ENCODE measurements at regions not wholly inside any gene's neighbourhood (a gene's known extent, or its start where the extent isn't known, plus 50 kb on each side); places are given as distances from the start of the nearest gene placed in this dataset.

DNA sequence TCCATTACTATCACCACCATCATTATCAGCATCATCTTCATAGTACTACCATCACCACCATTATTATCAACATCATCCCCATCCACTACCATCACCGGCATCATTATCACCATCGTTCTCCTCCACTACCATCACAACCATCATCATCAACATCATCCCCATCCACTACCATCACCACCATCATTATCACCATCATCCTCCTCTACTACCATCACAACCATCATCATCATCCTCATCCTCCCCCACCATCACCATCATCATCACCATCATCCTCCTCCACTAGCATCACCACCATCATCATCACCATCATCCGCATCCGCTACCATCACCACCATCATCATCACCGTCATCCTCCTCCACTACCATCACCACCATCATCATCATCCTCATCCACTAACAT lies 639.8 kb upstream of the RBFOX1 start:
- Histone ChIP-seq H3F3A (replicated peaks; ENCODE audit: low read depth) (no peaks in the 10 kb centered on the region), H3K4me1 (ENCODE audit: insufficient read depth) (no peaks in the 10 kb centered on the region), H3K4me3 (no peak overlapping the region), H3K79me2 (replicated peaks; ENCODE audit: insufficient read depth) (no peaks in the 10 kb centered on the region), H3K36me3 (ENCODE audit: insufficient read depth) (no peaks in the 10 kb centered on the region), H3K4me2 (no peak overlapping the region), H3K9me2 (ENCODE audit: insufficient read depth) (no peaks in the 10 kb centered on the region), H3K27me3 (ENCODE audit: insufficient read depth) (no peaks in the 10 kb centered on the region), H3K27ac (ENCODE audit: low read depth) (no peak overlapping the region), H4K20me1 (replicated peaks; ENCODE audit: insufficient read depth) (no peaks in the 10 kb centered on the region), H2AFZ (no peak overlapping the region)
- ATAC-seq (no peak), DNase-seq (ENCODE audit: low spot score) (no peak)
- no peak overlapping the region for H3K4me3 Mint-ChIP-seq
- peaks cover 13% of the 10 kb centered on the region for H3K9me3 Mint-ChIP-seq
- no peaks in the 10 kb centered on the region for H3K27me3 Mint-ChIP-seq (ENCODE audit: insufficient read depth, low read depth, poor library complexity)
- H3K36me3 Mint-ChIP-seq (ENCODE audit: low read depth): peaks cover 2% of the 10 kb centered on the region; the same call in 1 of the 3 replicates
- TF ChIP-seq JUNB (IDR thresholded peaks at IDR 0.05; ENCODE audit: unreplicated experiment) (no peak), STAT1 (IDR thresholded peaks at IDR 0.05; ENCODE audit: unreplicated experiment) (no peak), ZNF114 (CRISPR knock-in tag; IDR thresholded peaks at IDR 0.05) (no peak), ZNF331 (CRISPR knock-in tag; IDR thresholded peaks at IDR 0.05; ENCODE audit: low read depth) (no peak)
- no peak overlapping the region for H3K27ac Mint-ChIP-seq
- no peaks in the 10 kb centered on the region for H3K4me1 Mint-ChIP-seq

DNA sequence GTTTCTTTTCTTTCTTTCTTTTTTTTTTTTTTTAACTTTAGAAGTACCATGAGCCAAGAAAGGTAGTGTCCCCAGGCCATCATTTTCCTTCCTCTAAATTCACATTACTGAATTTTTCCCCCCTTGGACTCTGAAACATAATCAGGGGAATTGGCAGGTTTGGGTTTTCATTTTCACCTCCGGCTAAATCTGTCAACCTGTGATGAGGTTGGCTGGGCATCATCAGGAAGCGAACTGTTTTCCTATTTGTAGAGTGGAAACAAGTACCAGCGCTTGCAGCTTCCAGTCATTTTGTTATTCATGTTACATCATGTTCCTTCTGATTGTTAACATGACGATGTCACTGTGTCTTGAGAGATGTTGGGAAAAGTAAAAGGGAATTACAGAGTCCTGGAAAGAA lies 641.9 kb upstream of the RBFOX1 start:
- no peak overlapping the region for H3K4me3 ChIP-seq
- TF ChIP-seq, protein P1, sequence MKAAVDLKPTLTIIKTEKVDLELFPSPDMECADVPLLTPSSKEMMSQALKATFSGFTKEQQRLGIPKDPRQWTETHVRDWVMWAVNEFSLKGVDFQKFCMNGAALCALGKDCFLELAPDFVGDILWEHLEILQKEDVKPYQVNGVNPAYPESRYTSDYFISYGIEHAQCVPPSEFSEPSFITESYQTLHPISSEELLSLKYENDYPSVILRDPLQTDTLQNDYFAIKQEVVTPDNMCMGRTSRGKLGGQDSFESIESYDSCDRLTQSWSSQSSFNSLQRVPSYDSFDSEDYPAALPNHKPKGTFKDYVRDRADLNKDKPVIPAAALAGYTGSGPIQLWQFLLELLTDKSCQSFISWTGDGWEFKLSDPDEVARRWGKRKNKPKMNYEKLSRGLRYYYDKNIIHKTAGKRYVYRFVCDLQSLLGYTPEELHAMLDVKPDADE (IDR thresholded peaks at IDR 0.05): no peak
- TF ChIP-seq STAT1 (IDR thresholded peaks at IDR 0.05; ENCODE audit: unreplicated experiment) (no peak), JUNB (IDR thresholded peaks at IDR 0.05; ENCODE audit: unreplicated experiment) (no peak), REST (IDR thresholded peaks at IDR 0.05; ENCODE audit: unreplicated experiment) (no peak), EZH2phosphoT487 (IDR thresholded peaks at IDR 0.05; ENCODE audit: unreplicated experiment) (no peak), CREB1 (CRISPR knock-in tag; IDR thresholded peaks at IDR 0.05; ENCODE audit: low read depth) (no peak), ZNF462 (CRISPR knock-in tag; IDR thresholded peaks at IDR 0.05) (no peak), POLR2AphosphoS5 (IDR thresholded peaks at IDR 0.05; ENCODE audit: low read depth) (no peak), EZH2 (IDR thresholded peaks at IDR 0.05; ENCODE audit: low read depth, unreplicated experiment) (no peak)

More for the DNA sequence above, 641.9 kb upstream of the RBFOX1 start:
- peaks cover 5% of the 10 kb centered on the region; the same call in 1 of the 3 replicates for H3K36me3 Mint-ChIP-seq (ENCODE audit: low read depth)
- ATAC-seq (no peak), DNase-seq (ENCODE audit: low spot score) (no peak)
- no peak overlapping the region for H2AFZ ChIP-seq
- peaks cover 17% of the 10 kb centered on the region for H3K9me3 Mint-ChIP-seq
- H3K27me3 ChIP-seq (ENCODE audit: insufficient read depth): no peaks in the 10 kb centered on the region
- no peaks in the 10 kb centered on the region for H3K27me3 Mint-ChIP-seq (ENCODE audit: insufficient read depth, low read depth, poor library complexity)
- H3K79me2 ChIP-seq (replicated peaks; ENCODE audit: insufficient read depth): no peaks in the 10 kb centered on the region
- no peaks in the 10 kb centered on the region for H4K20me1 ChIP-seq (replicated peaks; ENCODE audit: insufficient read depth)
- H3K4me1 Mint-ChIP-seq: no peaks in the 10 kb centered on the region
- H3K4me3 Mint-ChIP-seq: no peak overlapping the region
- H3K36me3 ChIP-seq (ENCODE audit: insufficient read depth): no peaks in the 10 kb centered on the region; the same call in 1 of the 2 replicates
- H3K27ac Mint-ChIP-seq: no peak overlapping the region
- H3K4me1 ChIP-seq (ENCODE audit: insufficient read depth): no peaks in the 10 kb centered on the region
- H3K9me2 ChIP-seq (ENCODE audit: insufficient read depth): no peaks in the 10 kb centered on the region
- H3F3A ChIP-seq (replicated peaks; ENCODE audit: low read depth): no peaks in the 10 kb centered on the region
- H3K27ac ChIP-seq (ENCODE audit: low read depth): no peak overlapping the region
- no peak overlapping the region for H3K4me2 ChIP-seq
